Activated CD8-positive, alpha-beta memory T cell treated with anti-CD3 and anti-CD28 coated beads for 4 hours (primary cell): ENCODE measurements at regions not wholly inside any gene's neighbourhood (a gene's known extent, or its start where the extent isn't known, plus 50 kb on each side); places are given as distances from the start of the nearest gene placed in this dataset.

Experiments used
- DNase-seq, 2 donors: peaks; one replicate each; pipeline ENCODE4 v3.0.0-alpha.2; 2020; ENCODE audit warnings: low read depth in 2 of 2

DNA sequence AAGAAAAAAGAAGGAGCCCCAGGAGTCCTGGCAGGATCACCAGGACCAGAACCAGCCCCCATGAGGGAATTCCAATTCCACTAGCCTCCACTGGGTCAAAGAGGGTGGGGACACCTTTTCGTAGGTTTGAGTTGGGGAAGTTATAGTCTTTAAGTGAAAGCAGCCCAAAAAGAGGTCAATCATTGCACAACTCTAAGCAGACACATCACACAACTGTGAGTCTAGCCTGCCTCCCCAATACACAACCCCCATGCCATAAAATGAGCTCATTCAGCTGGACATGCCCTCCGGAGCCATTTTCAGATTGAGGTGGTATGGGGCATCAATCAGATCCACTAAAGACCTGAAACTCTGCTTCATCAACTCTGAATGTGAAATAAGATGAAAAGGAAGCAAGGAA, 179.9 kb downstream of the NPHP4 start:
- DNase-seq = no peak

DNA sequence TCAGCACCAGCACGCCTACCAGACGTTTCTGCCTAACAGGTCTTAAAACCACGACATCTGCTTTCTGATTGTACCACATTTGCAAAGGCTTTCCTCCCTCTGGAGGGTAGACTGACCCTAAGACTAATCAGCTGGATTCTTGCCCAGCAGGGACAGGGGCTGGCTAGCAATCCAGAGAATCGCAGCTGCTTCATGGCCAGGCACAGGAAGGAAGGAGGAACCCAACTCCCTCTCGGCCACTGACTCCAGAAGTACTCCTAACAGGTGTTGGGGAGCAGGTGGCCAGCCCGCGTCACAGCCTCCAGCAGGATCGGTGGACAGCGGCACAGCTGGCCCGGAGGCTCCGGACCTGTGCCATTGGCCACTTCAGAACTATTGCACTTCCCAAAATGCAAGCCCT, 180.8 kb downstream of the NPHP4 start:
- DNase-seq = no peak

DNA sequence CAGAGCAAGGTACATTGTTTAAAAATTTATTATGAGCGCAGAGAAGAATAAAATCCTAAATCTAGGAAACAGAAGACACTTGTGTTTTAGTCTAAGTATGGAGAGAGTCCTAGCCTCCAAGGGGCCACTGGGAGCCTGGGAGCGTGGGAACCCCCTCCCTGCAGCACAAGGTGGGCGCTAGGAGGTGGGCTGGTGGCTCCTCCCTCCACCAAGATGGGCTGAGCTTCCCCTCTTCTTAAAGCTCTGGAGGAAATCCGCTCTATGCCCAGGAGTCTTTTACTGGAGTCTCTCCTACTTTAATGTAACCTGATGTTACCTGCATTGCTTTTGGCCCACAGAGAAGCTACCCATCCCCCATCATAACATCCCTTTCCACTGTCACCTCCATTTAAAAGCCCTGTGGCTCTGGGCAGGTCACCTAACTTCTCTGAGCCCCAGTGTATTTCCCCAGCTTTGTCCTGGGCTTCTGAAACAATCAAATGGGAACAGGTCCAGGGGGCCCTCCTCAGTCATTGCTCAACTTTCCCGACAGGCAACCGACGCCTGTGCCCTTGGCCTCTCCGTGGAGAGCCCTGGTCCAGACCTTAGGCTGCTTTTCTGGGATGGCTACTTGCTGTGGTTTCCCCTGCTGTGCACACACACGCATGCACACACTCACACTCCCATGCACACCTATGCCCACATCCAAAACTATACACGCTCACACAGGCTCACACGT, 181.5 kb downstream of the NPHP4 start:
- no peak for DNase-seq

DNA sequence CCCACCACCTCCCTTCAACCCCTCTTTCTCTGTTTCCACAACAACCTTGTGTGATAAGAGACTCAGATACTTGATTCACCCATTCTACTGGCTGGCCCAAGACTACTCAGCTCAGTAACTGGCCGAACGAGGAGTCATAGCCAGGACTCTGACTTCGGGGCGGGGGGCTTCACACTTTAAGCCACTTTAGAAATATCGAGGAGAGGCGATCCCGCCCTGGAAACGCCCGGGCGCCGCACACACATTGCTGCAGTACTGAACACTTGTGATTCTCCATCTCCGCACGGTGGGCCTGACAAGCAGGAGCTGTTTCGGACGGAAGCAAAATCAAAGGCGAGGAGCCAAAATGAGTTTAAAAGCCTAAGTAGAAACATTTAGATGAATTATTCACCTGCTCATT, 182.1 kb downstream of the NPHP4 start:
- DNase-seq = no peak

DNA sequence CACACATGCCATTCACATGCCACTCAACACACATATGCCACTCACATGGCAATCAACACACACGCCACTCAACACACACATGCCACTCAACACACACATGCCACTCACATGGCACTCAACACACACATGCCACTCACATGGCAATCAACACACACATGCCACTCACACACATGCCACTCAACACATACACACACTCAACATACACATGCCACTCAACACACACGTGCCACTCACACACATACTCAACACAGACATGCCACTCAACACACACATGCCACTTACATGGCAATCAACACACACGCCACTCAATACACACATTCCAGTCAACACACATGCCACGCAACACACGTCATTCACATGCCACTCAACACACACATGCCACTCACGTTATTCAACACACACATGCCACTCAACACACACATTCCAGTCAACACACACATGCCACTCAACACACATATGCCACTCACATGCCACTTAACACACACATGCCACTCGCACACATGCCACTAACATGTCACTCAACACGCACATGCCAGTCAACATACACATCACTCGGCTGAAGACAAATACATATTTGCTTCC, 182.9 kb downstream of the NPHP4 start:
- DNase-seq = no peak

DNA sequence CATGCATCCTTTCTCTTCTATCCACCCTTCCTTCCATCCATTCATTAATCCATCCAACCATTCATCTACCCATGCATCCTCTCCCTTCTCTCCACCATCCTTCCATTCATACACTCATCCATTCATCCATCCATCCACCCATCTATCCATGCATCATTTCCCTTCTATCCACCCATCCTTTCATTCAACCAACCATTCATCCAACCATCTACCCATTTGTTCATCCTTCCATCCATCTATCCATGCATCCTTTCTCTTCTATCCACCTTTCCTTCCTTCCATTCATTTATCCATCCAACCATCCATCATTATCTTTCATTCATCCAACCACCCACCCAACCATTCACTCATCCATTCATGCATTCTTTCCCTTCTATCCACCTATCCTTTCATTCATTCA, 188.4 kb downstream of the NPHP4 start:
- DNase-seq = no peak

DNA sequence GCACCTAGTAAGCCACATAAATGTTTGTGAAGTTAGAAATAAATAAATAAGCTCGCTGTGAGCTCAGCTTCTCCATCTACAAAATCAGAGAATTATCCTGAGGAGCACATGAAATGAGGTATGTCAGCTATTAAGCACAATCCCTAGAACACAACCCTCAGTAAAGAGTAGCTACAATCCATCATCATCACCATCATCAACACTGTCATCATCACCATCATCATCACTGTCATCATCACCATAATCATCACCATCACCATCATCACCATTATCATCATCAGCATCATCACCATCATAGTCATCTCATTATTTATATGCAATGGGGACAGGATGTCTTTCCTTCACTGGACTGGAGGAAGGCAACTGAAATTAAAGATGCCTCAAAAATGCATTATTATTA, 189.6 kb downstream of the NPHP4 start:
- DNase-seq = no peak

DNA sequence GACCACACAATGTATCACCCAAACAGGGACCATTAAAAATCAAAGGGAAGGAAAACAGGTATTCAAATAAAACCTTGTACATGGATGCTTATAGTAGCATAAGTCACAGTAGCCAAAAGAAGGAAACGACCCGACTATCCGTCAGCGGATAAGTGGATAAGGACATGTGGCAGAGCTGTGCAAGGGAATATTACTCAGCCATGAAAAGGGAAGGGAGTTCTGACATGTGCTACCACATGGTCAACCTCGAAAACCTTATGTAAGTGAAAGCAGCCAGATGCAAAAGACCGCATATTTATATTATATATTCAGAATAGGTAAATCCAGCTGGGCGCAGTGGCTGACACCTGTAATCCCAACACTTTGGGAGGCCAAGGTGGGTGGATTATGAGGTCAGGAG, 193.3 kb downstream of the NPHP4 start:
- no peak for DNase-seq

DNA sequence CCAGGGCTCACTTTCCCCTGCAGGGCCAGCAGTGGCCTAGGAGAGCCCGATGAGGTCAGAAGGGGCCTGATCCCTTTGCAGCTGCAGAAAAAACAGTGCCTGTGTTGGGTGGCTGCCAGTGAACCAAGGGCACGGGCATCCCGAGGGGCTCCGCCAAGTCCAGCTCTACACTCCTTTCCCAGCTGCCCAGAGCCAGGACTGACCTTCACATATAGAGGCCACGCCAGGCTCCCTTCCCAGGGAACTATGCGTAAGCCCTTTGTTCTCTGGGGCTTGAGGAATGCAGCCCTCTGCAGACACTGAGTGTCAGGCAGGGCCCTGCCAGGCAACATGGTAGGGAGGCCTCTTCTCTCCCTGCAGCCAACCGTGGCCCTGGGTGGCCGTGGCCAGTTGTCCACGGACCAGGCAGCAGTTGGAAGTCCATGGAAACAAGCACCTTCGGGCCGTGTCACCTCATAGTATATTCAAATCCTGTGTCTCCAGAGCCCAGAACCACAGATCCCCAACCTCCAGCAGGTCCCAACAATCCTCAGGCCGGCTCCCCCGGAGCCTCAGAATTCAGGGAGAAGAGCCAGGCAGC, 194.0 kb downstream of the NPHP4 start:
- no peak for DNase-seq

DNA sequence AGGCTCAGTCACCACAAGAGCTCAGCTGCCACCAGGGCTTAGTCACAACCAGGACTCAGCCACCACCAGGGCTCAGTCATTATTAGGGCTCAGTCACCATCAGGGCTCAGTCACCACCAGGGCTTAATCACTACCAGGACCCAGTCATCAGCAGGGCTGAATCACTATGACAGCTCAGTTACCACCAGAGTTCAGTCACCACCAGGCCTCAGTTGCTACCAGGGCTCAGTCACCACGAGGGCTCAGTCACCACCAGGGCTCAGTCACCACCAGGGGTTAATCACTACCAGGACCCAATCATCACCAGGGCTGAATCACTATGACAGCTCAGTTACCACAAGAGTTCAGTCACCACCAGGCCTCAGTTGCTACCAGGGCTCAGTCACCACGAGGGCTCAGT, 196.2 kb downstream of the NPHP4 start:
- DNase-seq = no peak

DNA sequence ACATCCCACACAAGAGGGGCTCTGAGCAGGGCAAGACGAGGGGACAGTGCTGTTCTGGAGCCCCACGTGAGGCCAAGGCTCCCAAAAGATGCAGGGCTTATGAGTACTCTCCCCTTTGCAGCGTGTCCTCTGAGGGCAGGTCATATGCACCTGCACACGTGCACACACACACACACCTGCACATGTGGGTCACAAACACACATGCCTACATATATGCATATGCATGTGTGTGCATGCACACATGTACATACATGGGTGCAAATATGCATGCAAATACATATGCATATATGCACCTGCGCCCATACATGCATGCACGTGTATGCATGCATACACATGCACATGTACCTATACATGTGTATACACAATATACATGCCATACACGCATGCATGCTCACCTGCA, 197.9 kb downstream of the NPHP4 start:
- no peak for DNase-seq

DNA sequence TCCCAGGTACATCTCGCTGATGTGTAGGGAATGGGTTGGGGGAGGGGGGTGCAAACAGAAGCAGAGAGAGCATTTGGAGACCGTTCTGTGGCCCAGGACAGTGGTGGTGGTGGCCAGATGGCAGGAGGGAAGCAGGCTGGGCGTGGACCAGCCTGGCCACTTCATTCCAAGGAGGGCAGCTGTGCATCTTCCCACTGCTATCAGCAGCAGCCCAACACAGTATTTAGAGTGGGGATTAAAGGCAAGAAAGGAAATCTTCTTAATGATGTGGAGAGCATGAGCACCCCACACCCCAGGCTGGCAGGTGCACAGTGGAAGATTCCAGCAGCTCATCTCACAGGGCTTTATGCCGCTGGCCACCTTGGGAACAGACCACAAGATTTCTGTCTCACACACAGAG, 198.7 kb downstream of the NPHP4 start:
- DNase-seq = no peak

DNA sequence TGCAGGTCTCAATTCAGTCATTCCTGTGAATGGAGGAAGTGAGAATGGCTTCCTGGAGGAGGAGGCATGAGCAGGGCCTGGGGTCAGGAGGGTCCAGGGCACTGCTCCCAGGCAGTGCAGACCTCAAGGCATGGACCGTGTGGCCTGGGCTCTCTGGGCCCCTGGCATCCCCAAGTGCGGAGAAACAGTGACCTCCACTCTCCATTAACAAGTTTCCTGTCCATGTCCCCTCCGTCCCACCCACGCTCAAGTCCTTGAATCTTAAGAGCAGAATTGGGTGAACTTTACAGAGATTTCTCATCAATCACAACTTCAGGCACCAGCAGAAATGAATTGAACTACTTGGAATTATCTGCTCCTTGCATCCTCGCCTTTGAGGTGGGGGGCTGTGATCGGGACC, 211.1 kb downstream of the NPHP4 start:
- DNase-seq = no peak

DNA sequence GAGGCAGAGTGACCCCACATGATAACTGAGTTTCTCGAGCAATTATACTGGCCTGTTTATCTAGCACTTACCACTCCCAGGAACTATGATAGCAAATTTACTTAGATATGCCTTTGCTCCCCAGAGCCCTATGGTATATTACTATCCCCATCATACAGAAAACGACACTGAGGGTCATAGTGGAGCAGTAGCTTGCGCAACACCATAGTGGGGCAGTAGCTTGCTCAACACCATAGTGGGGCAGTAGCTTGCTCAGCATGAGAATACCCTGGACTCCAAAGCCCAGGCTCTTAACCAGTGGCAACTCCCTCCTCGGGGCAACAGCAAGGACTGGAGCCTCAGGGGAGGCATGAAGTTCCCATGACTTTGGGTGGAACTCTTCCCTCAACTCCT, 211.9 kb downstream of the NPHP4 start:
- no peak for DNase-seq

DNA sequence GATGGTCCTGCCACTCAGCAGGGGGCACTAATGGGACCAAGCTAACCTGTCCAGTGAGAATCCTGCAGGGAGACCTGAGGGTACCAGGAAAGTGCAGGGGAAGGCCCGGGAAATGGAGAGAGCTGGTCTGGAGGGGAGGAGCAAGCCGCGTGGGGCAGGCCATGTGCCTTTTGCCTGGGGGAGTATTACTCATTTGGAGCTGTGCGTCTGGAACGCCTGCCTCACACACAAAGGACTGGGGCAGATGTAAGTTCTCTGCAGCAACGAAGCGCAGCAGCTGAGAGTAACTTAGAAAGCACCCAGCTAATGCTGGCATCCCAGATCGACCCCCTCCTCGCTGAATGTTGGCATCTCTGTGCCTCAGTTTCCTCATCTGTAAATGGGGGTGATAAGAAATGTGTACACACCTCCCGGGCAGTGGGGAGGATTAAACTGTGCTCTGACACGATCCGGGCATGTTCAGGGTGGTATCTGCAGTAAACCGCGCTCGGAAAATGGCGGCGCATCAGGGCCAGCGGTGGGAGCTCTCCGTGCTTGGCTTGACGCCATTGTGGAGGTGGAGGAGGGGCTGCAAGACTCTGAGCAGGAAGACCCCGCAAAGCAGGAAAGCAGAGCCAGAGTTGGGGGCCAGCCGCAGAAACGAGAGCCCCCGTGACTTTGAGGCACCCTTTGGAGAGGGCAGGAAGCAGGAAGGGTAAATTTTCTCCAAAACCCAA, 212.5 kb downstream of the NPHP4 start:
- no peak for DNase-seq

DNA sequence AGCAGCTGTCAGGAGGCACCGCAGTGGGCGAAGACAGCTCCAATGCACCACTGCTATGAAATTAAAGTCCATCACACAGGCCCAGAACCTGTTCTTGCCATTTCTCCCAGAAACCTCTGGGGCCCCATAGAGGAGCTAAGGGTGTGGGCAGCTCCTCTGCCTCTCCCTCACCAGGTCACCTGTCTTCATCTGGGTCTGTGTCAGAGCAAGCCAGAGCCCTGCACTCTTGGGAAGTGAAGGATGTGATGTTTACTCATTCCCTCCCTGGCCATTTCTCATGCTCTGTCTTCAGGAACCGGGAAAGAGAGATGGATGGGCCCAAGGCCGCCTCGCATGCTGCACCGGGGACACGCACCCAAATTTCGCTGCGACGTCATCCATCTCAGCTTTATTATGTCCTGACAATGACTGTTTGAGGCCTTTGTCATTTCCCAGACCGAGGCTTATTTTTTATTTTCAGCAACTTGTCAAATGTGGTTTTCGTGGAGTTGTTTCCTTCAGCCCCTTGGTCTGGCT, 216.1 kb downstream of the NPHP4 start:
- DNase-seq = no peak

DNA sequence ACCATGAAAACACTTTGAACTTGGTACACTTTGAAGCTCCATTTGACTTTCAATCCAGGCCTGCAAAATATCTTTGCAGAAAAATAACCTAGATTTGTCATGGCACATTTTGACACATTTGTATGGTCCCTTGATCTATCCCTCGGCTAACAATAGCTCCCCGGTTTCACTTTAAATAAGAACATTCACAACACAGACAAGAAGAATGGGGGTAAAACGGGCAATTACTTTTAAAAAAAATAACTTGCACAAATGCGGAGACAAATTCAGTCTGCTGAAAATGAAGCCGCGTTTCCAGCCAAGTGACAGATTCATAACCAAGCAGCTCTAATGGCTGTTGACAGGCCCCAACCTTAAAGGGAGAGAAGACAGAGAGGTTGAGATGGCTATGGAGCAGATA, 218.2 kb downstream of the NPHP4 start:
- no peak for DNase-seq

DNA sequence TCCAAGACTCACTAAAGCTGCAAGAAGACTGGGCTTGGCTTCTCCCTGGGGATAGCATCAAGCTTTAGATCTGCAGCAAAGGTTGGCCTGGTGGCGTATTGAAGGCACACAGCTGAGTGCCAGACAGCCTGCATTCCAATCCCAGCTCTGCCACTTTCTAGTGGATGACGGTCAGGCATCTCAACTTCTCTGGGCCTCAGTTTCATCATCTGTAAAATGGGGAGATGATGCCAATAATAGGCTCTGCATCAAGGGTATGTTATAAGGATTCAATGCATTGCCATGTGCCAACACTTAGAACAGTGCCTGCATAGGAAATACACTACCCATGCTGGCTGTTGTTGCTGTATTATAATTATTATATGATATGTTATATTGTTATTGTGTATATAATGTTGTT, 220.4 kb downstream of the NPHP4 start:
- DNase-seq = no peak

DNA sequence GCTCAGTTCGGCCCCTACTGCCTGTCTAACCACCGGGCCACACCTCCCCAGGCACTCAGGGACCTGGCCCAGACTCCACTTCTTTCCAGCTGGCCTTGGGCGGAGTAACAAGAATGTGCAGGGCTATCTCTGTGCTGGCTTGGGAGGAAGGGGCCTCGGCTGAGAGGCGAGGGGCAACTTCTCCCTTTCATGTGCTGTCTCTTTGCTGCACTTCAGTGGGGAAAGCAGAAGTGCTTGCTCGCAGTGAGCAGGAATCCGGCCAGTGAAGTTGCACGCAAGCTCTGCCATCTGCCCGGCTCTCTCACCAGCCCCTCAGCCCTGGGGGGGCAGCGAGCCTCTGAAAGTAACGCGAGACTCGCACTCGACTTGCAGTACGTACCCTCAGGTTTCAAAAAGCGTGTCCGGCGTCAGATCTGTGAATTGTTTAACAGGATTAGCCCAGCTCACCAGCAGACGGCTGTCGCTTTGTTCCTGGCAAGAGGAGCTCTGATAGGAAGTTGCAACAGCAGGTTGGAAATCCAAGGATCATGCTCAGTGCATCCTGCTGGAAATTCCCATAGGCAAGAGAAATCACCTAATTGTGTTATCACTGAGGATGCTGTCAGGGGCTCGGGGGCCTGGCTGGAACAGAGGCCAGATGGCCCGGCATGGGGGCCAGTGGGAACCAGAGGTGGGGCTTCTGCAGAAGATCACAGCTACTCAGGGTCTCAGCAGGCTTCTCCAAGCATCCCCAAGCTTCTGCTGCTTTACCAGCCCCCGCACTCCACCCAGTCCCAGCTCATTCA, 221.1 kb downstream of the NPHP4 start:
- DNase-seq = no peak

DNA sequence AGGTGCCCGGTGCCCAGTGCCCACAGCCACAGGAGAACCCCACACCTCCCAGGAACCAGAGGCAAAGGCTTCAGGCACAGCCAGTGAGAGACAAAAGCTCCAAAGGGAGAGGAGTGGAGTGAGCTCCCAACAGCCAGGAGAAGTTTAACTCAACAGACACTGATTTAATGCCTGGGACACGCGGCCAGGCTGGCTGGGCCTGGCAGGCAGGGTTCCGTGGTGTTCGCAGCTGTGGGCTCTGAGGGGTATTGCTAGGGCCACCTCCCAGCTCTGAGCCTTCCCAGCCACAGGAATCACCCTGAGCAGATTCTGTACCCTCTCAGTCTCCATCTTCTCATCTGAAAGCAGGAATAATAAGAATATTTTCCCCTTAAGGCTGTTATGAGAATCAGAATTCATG, 222.5 kb downstream of the NPHP4 start:
- no peak for DNase-seq

DNA sequence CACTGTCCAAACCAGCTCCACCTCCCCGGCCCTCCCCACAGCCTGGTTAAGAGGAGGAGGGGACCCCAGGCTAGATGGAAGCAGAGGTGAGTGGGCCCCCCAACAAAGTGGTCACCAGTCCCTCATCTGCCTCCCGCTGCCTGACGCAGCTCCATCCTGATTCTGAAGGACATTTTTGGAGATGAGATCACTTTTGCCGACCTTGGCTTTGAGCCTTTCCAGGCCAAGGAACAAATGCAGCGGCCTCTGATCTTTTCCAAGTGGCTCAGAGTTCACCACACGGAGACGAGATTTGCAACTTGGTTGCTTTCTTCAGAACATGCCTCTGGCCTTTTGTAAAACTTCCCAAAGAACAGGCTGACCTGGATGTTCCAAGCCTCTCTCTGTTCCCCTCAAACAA, 223.1 kb downstream of the NPHP4 start:
- no peak for DNase-seq

DNA sequence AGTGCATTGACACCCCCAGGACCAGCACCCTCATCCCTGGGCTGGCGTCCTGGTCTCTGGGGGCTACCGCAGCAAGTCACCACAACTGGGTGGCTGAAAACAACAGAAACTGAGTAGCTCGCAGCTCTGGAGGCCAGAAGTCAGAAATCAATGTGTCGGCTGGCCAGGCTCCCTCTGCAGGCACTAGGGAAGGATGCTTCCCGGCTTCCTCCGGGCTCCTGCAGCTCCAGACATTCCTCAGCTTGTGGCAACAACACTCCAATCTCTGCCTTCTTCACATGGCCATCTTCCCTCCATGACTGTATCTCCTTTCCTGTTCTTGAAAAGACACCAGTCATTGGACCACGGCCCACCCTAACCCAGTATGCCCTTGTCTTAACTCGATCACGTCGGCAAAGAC, 224.2 kb downstream of the NPHP4 start:
- no peak for DNase-seq
